NCI-H2107 (cell line): ENCODE measurements at regions not wholly inside any gene's neighbourhood (a gene's known extent, or its start where the extent isn't known, plus 50 kb on each side); places are given as distances from the start of the nearest gene placed in this dataset.

Experiments used
- DNase-seq: peaks from one replicate; lab custom pipeline; 2025; lab: John Stamatoyannopoulos, UW

DNA sequence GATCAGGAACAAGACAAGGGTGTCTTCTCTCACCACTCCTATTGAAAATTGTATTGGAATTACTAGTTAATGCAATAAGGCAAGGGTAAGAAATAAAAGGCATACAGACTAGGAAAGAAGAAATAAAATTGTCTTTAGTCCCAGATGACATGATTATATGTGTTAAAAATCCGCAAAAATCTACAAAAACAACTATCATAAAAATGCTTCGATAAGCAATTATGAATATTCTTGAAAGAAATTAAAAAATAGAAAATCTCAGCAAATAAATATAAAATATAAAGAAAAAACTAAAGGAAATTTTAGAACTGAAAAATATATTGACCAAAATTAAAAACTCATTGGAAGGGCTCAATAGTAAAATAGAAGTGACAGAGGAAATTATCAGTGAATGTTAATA is 243.3 kb downstream of the ZNF674 start:
- DNase-seq: no peak

DNA sequence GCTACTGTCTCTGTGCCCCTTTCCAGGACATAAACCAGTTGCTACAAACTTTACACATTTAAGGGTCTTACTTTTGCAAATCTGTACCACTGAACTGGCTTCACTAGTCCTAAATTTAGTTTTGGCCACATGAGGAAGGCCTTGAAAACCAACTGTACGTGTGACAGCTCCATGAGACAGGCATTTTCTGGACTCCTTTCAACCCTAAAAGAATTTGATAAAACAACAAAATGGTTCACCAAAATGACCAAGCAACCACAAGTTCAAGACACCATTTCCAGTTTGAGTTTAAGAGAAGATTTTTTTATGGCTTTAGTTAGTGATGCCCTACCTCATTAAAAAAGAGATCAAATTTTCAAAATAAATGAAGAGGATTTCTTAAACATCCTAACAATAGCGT is 246.4 kb downstream of the ZNF674 start:
- DNase-seq: no peak

DNA sequence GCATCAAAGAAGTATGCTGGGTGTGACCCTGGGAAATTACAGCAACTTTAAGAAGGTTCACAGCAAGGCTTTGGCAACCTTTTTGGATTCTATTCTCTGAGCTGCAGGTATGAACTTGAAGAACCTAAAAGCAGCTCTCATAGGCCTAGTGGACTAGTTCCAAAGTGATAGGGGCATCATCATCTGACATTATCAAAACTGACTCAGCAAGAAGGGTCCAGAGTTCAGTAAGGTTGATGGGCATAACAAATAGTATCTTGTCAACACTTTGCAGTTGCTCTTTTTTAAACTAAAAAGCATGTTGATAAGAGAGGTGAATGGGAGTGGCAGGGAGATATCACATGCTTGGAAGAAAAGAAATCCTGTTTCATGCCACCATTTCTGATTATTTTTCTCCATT is 249.3 kb downstream of the ZNF674 start:
- DNase-seq: no peak

DNA sequence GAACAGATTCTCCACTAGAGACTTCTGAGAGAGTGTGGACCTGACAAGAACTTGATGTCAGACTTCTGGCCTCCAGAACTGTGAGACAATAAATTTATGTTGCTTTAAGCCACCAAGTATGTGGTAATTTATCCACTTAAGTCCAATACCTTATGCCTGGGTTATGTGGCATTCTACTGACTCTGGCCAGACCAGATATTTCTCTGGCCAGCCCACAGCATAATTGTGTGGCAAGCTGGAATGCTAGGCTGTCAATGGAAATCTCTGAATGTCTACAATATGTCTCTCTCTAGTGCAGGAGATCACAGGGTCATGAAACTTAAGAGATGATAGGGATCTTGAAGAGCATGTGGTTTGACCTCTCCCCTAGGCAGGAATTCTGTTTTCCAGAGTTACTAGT is 251.0 kb downstream of the ZNF674 start:
- no peak for DNase-seq

DNA sequence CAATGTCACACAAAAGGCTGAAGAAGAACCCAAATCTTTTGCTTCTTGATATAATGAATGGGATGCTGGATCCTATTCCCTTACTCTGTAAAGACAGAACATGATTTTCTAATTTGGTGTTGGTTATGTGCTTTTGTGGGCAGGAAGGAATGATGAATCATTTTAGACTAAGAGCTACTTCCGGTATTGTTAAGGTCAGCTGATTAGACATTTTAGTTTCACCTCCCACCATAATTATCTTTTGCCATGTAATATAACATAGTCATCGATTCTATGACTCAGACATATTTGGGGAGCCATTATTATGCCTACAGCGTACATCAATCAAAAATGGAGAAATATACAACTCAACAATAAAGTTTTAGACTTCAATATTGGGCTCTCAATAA is 265.3 kb downstream of the ZNF674 start:
- no peak for DNase-seq

DNA sequence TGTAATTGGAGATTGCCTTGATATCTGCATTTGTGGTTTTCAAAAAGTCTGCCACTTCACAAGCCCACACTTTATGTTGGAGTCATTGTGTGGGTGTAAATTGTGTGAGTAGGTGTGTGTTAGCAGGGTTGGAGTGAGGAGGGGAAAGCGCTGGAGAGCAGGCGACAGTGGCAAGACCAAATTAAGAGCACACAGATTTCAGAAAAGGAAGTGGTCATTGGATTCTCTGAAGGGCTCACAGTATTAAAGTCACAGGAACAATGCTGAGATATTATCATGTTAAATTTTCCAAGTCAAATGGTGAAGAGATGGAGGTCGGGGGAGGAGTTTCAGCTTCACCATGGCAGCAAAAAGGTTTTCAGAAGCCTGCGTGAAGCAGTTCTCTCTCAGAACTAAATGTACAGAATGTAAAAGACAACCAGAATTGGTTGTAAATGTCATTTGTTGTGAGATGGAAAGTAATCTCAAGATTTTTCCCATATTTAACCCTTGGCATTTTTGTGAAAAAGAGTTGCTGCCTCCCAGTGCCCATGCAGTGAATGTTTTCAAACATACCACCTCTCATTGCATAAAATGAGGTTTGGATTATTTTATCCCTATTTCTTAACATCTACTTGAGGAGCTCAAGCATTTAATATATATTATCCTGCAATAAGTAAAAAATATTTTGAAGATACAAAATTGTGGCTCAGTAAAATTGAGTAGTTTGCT is 265.9 kb downstream of the ZNF674 start:
- DNase-seq: peak; percentile 33

DNA sequence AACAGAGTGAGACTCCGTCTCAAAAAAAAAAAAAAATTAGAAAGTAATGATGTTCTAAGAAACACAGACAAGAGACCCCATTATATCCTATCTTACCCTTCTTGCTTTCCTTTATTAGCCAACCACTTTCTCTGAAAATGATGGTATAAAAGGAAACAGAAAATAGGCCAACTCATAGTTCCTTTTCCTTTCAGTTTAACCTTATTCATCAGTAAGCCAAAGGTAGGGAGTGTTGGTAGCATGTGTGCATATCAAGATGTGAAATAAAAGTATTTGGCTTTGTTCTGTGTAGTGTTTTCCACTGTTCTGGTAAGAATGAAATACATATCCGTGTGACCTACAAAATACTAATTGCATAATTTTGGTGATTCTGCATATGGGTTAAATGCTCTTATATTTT is 266.6 kb downstream of the ZNF674 start:
- DNase-seq: no peak

DNA sequence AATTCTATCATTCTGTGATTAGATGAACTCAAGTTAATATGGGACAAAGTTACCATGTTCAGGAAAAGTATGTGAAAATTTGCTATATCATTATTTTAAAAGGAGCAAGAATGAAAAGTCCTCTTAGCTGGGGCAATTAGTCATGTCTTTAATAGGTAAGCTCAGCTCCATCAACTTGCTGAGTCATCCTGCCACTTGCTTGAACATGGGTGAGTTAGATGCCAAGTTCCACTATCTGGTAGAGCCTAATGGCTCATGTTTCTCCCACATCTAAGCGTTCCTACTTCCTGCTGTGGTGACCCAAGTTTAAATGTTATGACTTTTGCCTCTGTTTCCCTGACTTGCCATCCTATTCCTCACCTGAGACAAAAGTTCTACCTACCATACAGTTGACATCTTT is 276.8 kb downstream of the ZNF674 start:
- DNase-seq: no peak

DNA sequence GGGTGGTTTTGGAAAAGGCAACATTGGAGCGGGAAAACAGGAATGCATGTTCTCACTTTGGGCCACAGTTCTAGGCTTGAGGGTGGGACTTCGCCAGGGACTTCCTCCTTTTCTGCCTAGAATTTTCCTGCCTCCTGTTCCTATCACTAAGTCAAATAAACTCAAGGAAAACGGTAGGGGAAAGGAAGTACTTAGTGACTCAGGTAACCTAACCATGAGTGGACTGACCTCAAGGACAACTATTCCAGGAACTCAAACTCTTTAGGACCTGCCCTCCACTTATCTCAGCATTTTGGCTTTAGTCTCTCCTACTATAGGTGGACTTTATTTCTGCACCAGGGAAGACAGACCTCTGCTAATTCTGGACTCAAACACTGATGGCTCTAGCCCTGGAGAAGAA is 281.7 kb downstream of the ZNF674 start:
- no peak for DNase-seq

DNA sequence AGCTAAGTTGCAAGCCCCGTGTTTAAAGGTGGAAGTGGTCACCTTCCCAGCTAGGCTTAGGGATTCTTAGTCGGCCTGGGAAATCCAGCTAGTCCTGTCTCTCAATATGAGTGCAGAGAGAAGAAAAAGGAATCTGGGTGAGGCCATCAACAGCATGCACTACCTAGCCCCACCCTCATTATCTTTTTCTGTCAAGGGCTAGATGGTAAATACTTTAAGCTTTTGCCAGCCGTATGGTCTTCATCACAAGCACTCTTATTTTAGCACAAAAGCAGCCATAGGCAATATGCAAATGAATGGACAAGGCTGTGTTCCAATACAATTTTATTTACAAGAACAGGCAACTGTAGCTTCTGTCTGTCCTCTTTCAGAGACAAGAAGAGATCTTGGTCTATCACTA is 282.9 kb downstream of the ZNF674 start:
- no peak for DNase-seq

DNA sequence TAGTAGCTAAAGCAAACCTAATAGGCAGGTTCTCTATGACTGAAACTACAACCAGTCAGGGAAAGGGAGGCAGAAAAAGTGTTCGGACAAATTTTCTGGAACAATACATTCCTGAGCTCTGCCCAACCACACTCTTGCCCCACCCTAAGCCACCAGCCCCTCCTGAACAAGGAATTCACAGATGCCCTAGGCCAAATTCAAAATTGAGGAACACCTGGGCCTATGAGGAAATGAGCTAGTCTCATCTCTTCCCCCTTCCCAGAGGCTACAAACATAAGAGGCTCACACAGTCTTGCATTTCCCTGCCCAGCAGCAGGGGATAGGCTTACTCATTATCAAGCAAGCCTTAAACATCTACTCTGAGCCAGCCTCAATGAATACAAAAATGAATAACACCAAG is 284.7 kb downstream of the ZNF674 start:
- DNase-seq: no peak

DNA sequence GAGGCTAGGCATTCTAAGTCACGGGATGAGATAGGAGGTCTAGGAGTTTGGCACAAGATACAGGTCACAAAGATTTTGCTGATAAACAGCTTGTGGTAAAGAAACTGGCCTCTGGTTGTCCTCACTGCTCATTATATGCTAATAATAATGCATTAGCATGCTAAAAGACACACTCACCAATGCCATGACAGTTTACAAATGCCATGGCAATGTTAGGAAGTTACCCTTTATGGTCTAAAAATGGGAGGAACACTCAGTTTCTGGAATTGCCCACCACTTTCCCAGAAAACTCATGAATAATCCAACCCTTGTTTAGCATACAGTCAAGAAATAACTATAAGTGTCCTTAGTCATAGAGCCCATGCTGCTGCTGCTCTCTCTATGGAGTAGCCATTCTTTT is 286.9 kb downstream of the ZNF674 start:
- DNase-seq: no peak

DNA sequence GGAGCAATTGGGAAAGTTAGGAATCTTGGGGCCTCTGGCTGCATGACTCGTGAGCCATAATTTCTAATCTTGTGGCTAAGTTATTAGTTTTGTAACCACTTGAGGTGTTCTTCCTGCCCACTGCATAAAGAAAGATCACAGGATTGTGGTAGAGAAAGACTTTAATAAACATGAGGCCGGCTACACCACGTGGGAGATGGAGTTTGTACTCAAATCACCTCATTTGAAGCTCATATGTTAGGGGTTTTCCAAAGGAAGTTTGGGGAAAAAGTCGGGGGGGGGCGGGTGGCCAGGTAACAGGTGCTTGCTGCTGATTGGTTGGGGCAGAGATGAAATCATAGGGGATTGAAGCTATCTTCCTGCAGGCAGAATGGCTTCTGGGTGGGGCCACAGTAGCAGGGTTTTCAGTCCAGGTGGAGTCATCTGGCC is 287.8 kb downstream of the ZNF674 start:
- no peak for DNase-seq

DNA sequence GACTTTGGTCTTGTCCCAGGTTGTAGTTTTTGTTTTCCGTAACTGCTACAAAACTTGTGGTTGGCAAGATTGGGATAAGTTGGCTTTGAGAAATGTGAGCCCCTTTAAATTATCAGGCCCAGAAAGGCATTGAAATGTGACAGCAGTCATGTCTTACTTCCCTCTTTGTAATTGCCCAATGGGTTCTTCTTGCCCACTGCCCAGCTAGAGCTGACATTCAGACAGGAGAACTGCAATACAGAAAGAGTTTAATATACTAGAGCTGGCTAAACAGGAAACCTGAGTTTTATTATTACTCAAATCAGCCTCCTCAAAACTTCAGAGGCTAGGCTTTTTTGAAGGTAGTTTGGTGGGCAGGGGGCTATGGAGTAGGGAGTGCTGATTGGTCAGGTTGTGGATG is 288.3 kb downstream of the ZNF674 start:
- DNase-seq: no peak

DNA sequence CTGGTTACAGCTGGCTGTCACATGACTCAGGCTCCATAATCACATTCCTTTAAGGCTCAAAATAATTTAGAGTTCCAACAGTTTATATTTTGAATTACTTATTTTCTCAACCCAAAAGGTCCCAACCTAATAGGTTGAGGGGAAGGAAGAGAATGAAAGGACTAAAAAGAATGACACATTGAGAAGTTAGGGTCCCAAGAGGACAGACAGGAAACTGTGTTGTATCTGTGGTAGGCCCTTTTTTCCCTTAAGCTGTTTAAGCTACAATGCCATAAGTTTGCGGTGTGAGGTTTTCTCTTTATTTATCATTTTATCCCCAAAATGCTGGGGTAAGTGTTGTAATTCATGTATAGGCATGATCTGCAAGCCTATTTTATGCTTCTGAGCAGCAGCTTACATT is 290.2 kb downstream of the ZNF674 start:
- no peak for DNase-seq

DNA sequence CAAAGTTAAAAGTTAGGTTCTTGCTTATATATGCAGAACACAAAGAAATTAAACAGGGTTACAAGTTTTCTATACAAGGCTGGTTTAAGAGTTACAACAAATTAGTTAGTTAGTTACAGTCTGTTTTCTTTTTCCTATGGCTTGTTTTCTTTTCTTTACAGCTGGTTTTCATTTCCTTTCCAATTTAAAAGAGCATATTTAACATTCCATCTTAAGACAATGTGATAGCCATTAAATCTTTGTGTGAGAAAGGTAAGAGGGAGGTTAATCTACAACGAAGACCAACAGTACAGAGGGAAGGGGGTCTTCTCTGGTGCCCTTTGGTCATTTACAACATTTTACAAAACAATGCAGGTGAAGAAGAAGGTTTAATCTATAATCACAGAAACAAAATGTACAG is 290.6 kb downstream of the ZNF674 start:
- no peak for DNase-seq

DNA sequence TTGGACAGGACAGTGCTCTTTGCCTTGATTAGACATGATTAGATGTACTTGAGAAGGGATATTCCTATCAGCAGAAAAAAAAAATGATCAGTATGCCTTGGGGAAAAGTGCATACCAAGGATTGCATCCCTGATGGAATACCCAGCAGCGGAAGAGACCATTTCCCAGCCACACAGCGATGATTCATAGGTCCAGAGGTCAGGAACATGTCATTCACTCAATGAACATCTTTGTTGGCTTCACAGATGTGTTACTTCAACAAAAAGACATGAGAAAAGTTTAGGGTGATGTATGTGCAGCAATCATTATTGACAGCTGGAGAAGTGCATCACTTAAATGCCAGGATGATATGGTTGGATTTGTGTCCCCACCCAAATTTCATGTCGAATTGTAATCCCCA is 293.5 kb downstream of the ZNF674 start:
- DNase-seq: no peak

DNA sequence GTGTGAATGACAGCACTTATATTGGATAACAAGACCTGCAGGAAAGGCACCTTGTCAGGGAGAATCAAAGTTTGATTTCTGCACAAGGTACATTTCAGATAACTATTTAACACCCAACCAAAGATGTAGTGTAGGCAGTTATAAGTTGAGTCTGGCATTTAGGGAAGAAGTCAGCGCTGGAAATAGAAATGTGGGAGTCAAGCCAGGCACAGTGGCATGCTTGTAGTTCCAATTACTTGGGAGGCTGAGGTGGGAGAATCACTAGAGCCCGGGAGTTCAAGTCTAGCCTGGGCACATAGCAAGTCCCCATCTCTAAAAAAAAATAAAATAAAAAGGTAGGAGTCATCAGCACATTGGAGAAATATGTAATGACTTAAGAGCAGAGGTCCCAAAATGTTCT is 295.1 kb downstream of the ZNF674 start:
- no peak for DNase-seq

DNA sequence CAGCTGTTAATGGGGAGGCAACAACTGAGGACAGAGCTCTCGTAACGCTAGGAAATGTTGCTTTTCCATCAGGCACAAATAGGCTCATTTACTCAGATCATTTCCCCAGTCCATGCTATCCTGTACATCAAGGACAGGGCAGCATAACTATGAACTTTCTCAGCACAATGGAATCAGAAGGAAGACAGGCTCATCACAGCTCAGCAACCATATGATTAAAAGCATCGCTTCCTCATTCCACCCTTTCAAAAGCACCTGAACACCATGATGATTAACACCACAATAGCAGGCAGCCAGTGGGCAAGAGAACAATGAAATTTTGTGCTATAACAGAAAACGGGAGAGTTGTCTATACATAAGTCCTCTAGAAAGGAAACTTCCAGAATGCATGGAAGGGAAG is 297.8 kb downstream of the ZNF674 start:
- DNase-seq: no peak

DNA sequence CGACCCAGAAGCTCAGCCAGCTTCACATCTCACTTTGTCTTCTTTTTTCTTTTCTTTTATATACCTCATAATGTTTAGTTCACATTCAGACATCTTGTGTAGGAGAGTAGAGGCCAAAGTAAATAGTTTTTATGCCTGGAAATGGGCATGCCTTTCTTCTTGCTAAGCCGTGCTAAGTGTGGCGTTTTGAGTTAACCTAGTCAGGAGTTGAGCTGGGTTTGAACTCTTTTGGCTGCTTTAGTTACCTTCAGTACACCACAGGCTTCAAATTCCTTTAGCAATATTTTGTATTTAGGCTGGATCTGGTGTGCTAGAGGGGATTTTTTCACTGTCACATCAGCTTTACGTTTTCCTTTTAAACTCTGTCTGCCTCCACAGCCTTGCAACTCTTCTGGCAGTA is 300.8 kb downstream of the ZNF674 start:
- DNase-seq: no peak

DNA sequence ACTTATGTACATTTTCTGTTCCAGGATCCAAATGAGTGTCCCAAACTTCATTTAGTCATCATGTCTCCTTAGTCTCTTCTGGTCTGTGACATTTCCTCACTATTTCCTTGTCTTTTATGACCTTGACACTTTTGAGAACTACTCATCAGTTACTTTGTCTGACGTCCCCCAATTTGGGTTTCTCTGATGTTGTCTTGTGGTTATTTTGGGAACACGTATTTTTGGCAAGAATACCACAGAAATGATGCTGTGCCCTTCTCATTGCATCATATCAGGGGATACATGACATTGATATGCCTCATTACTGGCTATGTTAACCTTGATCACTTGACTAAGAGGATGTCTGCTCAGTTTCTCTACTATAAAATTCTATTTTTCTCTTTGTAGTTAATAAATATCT is 308.8 kb downstream of the ZNF674 start:
- DNase-seq: no peak

DNA sequence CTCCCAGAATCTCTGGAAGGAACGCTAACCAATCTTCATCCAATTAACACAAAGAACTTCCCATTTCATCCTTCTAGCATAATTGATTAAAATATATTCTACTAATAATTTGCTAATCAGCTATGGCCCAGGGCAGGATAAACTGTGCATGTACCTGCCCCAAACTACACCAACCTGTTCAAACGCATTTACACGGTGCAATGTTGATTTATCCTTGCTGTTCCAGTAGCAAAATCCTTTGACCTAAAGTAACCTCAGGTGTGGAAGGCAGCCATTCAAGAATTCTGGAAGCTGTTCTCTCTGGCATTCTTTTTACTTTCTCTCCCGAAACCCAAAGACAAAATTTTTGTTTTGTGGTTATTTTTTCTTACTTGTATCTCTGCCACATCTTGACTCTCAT is 309.4 kb downstream of the ZNF674 start:
- DNase-seq: no peak

DNA sequence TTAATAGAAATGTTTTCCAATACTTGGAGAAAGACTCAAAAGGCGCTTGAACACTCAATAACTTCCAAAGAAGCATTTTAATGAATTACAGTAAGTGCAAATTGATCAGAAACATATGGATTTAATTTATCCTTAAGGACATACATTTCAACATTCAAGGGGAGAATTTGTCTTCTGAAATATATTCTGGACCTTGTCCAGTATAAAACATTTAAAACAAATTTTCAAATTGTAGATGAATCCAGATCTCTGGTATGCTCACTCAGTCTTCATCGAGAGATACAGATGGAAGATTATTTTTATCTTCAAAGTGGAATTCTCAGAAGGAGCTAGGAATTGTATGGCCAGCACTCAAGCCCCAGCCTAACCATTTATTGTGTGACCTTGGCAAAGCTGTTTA is 310.4 kb downstream of the ZNF674 start:
- no peak for DNase-seq

DNA sequence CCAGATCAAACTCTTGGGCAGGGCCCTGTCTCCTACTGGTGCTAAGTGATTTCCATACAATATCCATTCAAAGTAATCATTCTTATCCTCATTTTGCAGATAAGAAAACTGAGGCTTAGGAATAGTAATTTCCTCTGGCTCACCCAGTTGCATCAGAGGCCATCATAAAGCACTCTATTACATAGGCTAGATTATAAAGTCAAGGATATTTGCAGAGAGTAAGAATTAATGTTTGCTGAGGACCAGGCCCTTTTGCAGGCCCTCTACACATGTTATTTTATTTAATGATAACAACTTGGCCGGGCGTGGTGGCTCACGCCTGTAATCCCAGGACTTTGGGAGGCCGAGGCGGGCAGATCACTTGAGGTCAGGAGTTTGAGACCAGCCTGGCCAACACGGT is 316.8 kb downstream of the ZNF674 start:
- no peak for DNase-seq

DNA sequence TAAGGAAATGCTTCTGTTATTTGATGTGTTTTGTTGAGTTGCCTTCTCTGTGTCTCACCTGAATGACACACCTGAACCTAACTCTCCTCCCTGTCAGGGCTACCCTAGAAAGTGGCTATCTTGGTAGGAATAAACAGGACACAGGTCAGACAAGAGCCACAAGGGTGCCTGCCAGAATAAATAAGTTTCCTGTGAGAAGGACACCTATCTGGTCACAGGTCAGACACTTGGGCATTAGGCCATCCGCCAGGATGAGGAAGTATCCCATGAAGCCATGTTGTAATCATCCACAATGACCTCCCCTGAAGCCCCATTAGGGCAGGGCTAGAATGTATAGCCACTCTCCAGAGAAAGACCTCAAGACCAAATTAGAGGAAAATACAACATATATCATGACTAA is 318.8 kb downstream of the ZNF674 start:
- DNase-seq: no peak
